M059J (cell line): ENCODE measurements at regions not wholly inside any gene's neighbourhood (a gene's known extent, or its start where the extent isn't known, plus 50 kb on each side); places are given as distances from the start of the nearest gene placed in this dataset.
"Not testable (repeated sequence)": the region's sequence is repeated elsewhere in the genome, so short reads cannot be mapped to it uniquely, and the experiment has no call there.

Source experiments
- DNase-seq: peaks from one replicate; pipeline ENCODE4 v3.0.0-alpha.2; 2012; ENCODE audit warnings: low read depth

DNA sequence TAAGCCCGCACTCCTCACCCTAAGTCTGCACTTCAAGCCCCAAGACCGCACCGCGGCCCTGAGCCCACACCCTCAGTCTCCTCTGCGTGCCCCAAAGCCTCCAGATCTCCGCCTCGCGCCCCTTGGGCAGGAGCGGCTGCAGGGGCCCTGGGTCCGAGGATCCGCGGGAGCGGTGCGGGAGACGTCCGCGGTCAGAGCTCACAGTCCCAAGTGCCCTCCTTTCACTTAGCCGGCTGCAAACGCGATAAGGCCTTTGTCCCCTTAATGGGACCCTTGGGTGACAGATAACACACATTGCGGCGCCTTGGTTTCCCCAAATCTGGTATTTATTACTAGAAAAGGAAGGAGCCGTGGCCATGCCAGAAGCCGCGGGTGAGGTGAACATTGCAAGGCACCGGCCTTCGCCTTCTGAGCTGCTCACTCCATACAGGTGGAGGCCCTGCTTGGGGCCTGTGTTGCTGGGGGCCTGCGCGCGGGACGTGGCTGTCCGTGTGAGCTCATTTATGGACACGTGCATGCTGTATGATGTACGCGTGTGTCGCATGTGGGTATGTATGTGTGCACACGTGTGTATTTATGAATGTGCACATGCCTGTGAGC lies 178.9 kb downstream of the OR4M2 start:
- not testable (repeated sequence) for DNase-seq

DNA sequence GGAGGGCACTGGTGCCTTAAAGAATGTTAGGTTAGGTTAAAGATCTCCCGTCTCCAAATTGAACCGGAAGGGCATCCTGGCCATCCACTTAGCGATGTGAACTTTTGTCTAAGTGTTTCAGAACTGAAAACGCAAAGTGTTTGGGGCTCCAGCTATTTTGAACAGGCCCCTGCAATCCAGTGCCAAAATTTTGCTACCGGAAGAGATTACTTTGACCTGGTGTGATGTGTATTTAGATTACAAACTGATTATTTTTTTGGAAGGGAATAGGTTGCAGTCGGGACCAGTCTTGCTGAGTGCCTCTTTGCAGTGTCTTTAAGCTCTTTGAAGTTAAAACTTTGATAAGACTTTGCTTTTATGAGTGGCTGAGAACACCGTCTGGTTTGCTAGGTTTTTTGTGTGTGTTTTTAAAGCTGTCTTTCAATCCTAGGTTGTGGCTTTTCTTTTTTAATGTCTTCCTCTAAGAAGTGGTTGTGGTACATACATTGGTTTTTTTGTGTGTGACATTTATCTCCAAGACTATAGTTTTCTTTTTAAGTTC lies 179.6 kb downstream of the OR4M2 start:
- DNase-seq: no peak

- no peak for DNase-seq
Measured at GRCh38 chr15:22262613-22263020, 182.3 kb downstream of the OR4M2 start.

- DNase-seq: no peak
Measured at GRCh38 chr15:22263738-22264137, 183.4 kb downstream of the OR4M2 start.

DNA sequence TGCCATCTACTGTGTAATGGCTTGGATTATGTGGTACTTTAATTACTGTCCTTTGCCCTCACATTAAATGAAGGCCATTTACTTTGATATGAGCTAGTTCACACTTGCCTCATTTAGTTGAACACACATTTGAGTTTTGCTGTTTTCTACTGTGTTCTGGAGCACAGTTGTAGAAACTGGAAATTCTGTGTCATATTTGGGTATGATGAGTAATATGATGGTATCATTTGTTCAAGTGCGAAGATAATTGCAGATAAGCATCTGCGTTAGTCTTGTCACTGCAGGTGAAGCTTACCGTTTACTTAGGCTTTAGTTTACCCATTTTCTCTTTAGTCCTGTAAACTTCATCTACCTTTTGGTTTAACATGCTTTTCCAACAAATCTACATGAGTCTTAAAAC lies 183.9 kb downstream of the OR4M2 start:
- not testable (repeated sequence) for DNase-seq

GRCh38 chr15:22265056-22265945 lies 185.0 kb downstream of the OR4M2 start:
- no peak for DNase-seq

- DNase-seq: no peak
Measured at GRCh38 chr15:22265970-22266369, 185.6 kb downstream of the OR4M2 start.

GRCh38 chr15:22267761-22268160 lies 187.4 kb downstream of the OR4M2 start:
- no peak for DNase-seq

GRCh38 chr15:22268201-22268600 lies 187.9 kb downstream of the OR4M2 start:
- not testable (repeated sequence) for DNase-seq

- not testable (repeated sequence) for DNase-seq
Measured at GRCh38 chr15:22268654-22269053, 188.3 kb downstream of the OR4M2 start.

DNA sequence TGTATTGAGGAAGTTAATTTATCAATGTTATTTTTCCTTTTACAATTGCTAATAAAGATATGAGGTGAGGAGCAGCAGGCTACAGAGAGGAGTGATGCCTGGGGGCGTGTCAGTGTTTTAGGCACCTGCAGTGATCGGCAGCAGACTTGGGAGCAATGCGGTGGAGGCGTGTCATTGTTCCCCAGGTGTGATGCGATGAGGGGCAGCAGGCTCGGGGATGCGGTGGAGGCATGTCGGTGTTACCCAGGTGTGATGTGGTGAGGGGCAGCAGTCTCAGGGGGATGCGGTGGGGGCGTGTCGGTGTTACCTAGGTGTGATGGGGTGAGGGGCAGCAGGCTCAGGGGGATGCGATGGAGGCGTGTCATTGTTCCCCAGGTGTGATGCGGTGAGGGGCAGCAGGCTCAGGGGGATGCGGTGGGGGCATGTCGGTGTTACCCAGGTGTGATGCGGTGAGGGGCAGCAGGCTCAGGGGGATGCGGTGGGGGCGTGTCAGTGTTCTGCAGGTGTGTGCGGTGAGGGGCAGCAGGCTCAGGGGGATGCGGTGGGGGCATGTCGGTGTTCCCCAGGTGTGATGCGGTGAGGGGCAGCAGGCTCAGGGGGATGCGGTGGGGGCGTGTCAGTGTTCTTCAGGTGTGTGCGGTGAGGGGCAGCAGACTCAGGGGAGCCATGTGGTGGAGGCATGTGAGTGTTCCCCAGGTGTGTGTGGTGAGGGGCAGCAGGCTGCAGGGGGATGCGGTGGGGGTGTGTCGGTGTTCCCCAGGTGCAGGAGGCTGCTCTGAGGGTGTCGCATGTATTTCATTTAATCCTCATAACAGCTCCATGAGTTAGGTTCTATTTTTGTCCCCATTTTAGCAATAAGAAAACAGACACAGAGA lies 186.2 kb upstream of the GOLGA6L22 start:
- DNase-seq: not testable (repeated sequence)

DNA sequence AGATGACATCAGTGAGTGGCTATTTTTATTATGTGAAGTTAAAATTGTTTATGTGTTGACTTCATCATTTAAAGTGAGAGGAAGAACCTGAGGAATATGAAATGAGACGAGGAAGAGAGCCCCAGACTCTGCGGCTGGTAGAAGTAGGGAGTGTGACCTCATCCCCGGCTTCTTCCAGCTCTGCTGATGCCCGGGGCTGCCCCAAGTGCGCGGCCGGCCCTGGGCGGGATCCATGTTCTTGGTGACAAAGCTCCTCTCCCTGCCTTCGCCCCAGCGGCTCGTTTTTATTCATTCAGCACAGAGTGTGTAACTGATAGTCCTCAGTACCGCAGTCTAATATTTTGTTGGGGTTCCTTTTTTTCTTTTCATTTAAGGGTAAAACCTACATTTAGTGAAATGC lies 185.5 kb upstream of the GOLGA6L22 start:
- DNase-seq: not testable (repeated sequence)

DNA sequence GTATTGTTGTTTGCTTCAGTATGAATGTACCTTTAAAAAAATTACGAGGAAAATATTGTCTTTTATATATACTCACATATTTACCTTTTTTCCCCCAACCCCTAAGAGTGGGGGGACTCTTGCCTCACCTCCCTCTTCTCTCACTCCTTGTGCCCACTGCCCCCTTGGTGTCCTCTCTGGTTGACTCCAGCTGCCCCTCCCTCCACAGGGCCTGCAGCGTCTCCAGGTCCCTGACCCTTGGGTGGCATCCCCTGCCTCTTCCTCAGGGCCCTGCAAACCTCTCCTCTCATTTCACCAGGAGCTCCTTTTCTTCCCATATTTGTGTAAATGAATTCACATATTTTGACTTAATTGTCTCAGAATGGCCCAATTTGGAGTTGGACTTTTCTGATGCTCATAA lies 184.3 kb upstream of the GOLGA6L22 start:
- not testable (repeated sequence) for DNase-seq

GRCh38 chr15:22280770-22281169 lies 177.9 kb upstream of the GOLGA6L22 start:
- DNase-seq: not testable (repeated sequence)

DNA sequence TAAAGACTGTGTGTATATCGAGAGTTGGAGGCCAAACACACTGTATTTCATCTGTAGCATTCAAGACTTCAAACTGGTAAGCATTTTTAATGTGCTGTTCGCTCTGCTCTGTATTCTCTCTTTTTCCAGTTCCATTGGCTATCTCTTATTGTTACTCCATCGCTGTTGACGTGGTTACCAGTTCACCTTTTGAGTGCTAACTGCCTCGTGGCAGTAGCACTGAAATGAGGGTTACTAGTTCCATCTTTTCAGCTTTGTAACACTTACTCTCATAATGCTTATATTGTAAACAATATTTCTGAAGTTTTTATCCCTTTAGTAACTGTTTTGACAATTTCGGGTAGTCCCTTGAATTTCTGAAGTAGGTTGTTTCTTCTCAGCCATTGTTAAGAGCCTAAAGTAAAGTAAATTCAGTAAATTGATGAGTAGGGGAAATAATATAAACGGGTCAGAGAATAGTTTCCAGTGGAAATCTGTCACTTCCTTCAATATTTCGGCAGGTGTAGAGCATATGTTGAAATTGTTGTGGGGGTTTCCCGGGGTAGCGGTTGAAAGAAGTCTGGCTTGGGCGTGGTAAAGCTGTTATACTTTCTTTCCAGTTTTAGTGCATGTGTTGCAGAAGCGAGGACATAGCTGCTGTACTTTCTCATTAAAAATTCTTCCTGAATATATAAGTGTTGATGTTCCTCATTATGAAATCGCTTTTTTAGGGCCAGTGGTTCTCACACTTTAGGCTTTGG lies 175.7 kb upstream of the GOLGA6L22 start:
- not testable (repeated sequence) for DNase-seq

- DNase-seq: not testable (repeated sequence)
Measured at GRCh38 chr15:22284795-22285420, 173.8 kb upstream of the GOLGA6L22 start.

- not testable (repeated sequence) for DNase-seq
Measured at GRCh38 chr15:22291054-22291453, 167.6 kb upstream of the GOLGA6L22 start.

- not testable (repeated sequence) for DNase-seq
Measured at GRCh38 chr15:22303112-22303511, 155.6 kb upstream of the GOLGA6L22 start.
